ENCODE measurements at regions not wholly inside any gene's neighbourhood (a gene's known extent, or its start where the extent isn't known, plus 50 kb on each side); places are given as distances from the start of the nearest gene placed in this dataset.

- Histone ChIP-seq H2AFZ (ENCODE audit: low read length) (no peak overlapping the region), H3K4me2 (ENCODE audit: low read depth, low read length) (no peak overlapping the region), H3K4me1 (ENCODE audit: low read length) (no peaks in the 10 kb centered on the region), H3F3A (ENCODE audit: insufficient read depth, low read length) (no peaks in the 10 kb centered on the region), H3K79me2 (ENCODE audit: low read length) (no peaks in the 10 kb centered on the region), H3K27ac (ENCODE audit: low read length) (no peak overlapping the region), H4K20me1 (ENCODE audit: insufficient read depth, low read length) (no peaks in the 10 kb centered on the region), H3K4me3 (ENCODE audit: low read length) (no peak overlapping the region), H3K9me3 (replicated peaks; ENCODE audit: insufficient read depth, low read length) (no peaks in the 10 kb centered on the region), H3K36me3 (replicated peaks; ENCODE audit: insufficient read depth, low read length) (no peaks in the 10 kb centered on the region), H3K27me3 (replicated peaks; ENCODE audit: insufficient read depth, low read length) (peaks cover 80% of the 10 kb centered on the region), H3K9me2 (replicated peaks; ENCODE audit: insufficient read depth, low read length) (no peaks in the 10 kb centered on the region), H3K9ac (ENCODE audit: low read length) (no peak overlapping the region)
- TF ChIP-seq CTCF (IDR thresholded peaks at IDR 0.05; ENCODE audit: low read length): no peak
- no peak for TF ChIP-seq EZH2phosphoT487 (IDR thresholded peaks at IDR 0.05; ENCODE audit: low read length)
- TF ChIP-seq EZH2 (optimal IDR thresholded peaks at IDR 0.05; ENCODE audit: low read depth, low read length): no peak
- DNase-seq: no peak
Observed at GRCh38 chr16:86189934-86190333, 291.0 kb downstream of the IRF8 start.

- Histone ChIP-seq H3K9me2 (replicated peaks; ENCODE audit: insufficient read depth, low read length) (no peaks in the 10 kb centered on the region), H3K9me3 (replicated peaks; ENCODE audit: insufficient read depth, low read length) (no peaks in the 10 kb centered on the region), H3K36me3 (replicated peaks; ENCODE audit: insufficient read depth, low read length) (no peaks in the 10 kb centered on the region), H3K9ac (ENCODE audit: low read length) (no peak overlapping the region), H3F3A (ENCODE audit: insufficient read depth, low read length) (no peaks in the 10 kb centered on the region), H2AFZ (ENCODE audit: low read length) (no peak overlapping the region), H3K79me2 (ENCODE audit: low read length) (no peaks in the 10 kb centered on the region), H3K4me3 (ENCODE audit: low read length) (no peak overlapping the region), H3K4me1 (ENCODE audit: low read length) (no peaks in the 10 kb centered on the region), H4K20me1 (ENCODE audit: insufficient read depth, low read length) (no peaks in the 10 kb centered on the region), H3K27me3 (replicated peaks; ENCODE audit: insufficient read depth, low read length) (peaks cover 89% of the 10 kb centered on the region), H3K27ac (ENCODE audit: low read length) (no peak overlapping the region), H3K4me2 (ENCODE audit: low read depth, low read length) (no peak overlapping the region)
- no peak for DNase-seq
- TF ChIP-seq EZH2 (optimal IDR thresholded peaks at IDR 0.05; ENCODE audit: low read depth, low read length) (no peak), EZH2phosphoT487 (IDR thresholded peaks at IDR 0.05; ENCODE audit: low read length) (no peak), CTCF (IDR thresholded peaks at IDR 0.05; ENCODE audit: low read length) (no peak)
Observed at GRCh38 chr16:86191663-86192062, 292.7 kb downstream of the IRF8 start.

- Histone ChIP-seq H3F3A (ENCODE audit: insufficient read depth, low read length) (no peaks in the 10 kb centered on the region), H3K27ac (ENCODE audit: low read length) (no peak overlapping the region), H3K4me2 (ENCODE audit: low read depth, low read length) (no peak overlapping the region), H3K9me2 (replicated peaks; ENCODE audit: insufficient read depth, low read length) (no peaks in the 10 kb centered on the region), H3K36me3 (replicated peaks; ENCODE audit: insufficient read depth, low read length) (no peaks in the 10 kb centered on the region), H3K9me3 (replicated peaks; ENCODE audit: insufficient read depth, low read length) (no peaks in the 10 kb centered on the region), H4K20me1 (ENCODE audit: insufficient read depth, low read length) (no peaks in the 10 kb centered on the region), H3K9ac (ENCODE audit: low read length) (no peak overlapping the region), H2AFZ (ENCODE audit: low read length) (no peak overlapping the region), H3K27me3 (replicated peaks; ENCODE audit: insufficient read depth, low read length) (peaks cover 85% of the 10 kb centered on the region), H3K4me3 (ENCODE audit: low read length) (no peak overlapping the region), H3K79me2 (ENCODE audit: low read length) (no peaks in the 10 kb centered on the region), H3K4me1 (ENCODE audit: low read length) (no peaks in the 10 kb centered on the region)
- no peak for TF ChIP-seq EZH2phosphoT487 (IDR thresholded peaks at IDR 0.05; ENCODE audit: low read length)
- TF ChIP-seq EZH2 (optimal IDR thresholded peaks at IDR 0.05; ENCODE audit: low read depth, low read length): no peak
- no peak for TF ChIP-seq CTCF (IDR thresholded peaks at IDR 0.05; ENCODE audit: low read length)
- no peak for DNase-seq
Observed at GRCh38 chr16:86193528-86194193, 294.7 kb downstream of the IRF8 start.
